Spleen (tissue), 7 donors: ENCODE measurements at regions not wholly inside any gene's neighbourhood (a gene's known extent, or its start where the extent isn't known, plus 50 kb on each side); places are given as distances from the start of the nearest gene placed in this dataset.

Experiments
- CTCF ChIP-seq, 11 experiments: fragments of 200-600 bp in 7 of 11; fragments of 450-650 bp in 4 of 11; sonication (generic) in 4 of 11; IDR thresholded peaks in 8 of 11; conservative IDR thresholded peaks in 3 of 11; 1 replicate in 7 of 11; 2 replicates in 4 of 11; pipeline versions ENCODE4 v1.4.0 to v1.8.0; 2016 to 2021; ENCODE audit warnings: antibody characterized with exemption in 11 of 11, inconsistent platforms in 4 of 11, mild to moderate bottlenecking in 1 of 11
- POLR2A ChIP-seq, 3 donors: fragments of 450-650 bp; IDR thresholded peaks; one replicate each; pipeline ENCODE4 v1.5.1; 2017; ENCODE audit warnings: antibody characterized with exemption in 3 of 3, mild to moderate bottlenecking in 1 of 3
- POLR2AphosphoS5 ChIP-seq, 3 donors: sonication (generic); formaldehyde crosslinking; IDR thresholded peaks; one replicate each; pipeline ENCODE4 v1.5.1; 2017; ENCODE audit warnings: antibody characterized with exemption in 3 of 3
- donor health status: DM: no; HTN: no; CAD: no; lungs with moderate emphysema.
- donor health status: DM: no; HTN: no; CAD: no.
- donor health status: DM: no; HTN: no; CAD: no.

DNA sequence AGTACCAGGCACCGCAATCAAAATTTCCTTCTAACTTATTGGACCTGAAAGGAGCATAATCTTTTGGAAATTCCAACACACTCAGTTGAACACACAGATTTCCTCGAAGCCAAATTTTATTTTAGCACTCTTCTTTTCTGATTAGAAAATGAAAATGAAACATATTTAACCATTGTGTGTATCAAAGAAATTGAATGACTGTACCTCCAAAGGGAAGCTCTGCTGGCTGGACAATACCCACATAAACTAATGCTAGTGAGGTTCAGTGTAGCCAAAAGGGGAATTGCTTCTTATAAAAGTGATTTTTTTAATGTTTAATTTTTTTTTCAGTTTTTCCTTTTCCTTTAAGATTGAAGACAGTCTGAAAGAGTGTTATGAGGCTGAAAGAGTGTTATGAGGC is 239.6 kb upstream of the NREP start:
- no peak for TF ChIP-seq POLR2A (IDR thresholded peaks at IDR 0.05)
- TF ChIP-seq CTCF (IDR thresholded peaks at IDR 0.05 in 8 of 11, conservative IDR thresholded peaks at IDR 0.05 in 3 of 11), result no peak
- no peak for TF ChIP-seq POLR2AphosphoS5 (IDR thresholded peaks at IDR 0.05)
